ENCODE measurements at regions not wholly inside any gene's neighbourhood (a gene's known extent, or its start where the extent isn't known, plus 50 kb on each side); places are given as distances from the start of the nearest gene placed in this dataset.

GRCh38 chrX:27404366-27404765 lies 58.8 kb downstream of the PPP4R3C start:
- no peak for TF ChIP-seq EZH2phosphoT487 (conservative IDR thresholded peaks at IDR 0.05; ENCODE audit: low read length)
- TF ChIP-seq CTCF (IDR thresholded peaks at IDR 0.05; ENCODE audit: insufficient read depth, low read length, poor library complexity, severe bottlenecking): no peak
- no peaks in the 10 kb centered on the region for H3K27me3 ChIP-seq (ENCODE audit: low read length)
- no peaks in the 10 kb centered on the region for H3F3A ChIP-seq (ENCODE audit: insufficient read depth)
- no peak overlapping the region for H3K4me2 ChIP-seq (ENCODE audit: low read depth, low read length, poor library complexity, severe bottlenecking)
- H3K9me3 ChIP-seq (ENCODE audit: insufficient read depth, low read length): no peaks in the 10 kb centered on the region
- H4K20me1 ChIP-seq (ENCODE audit: low read depth, low read length): no peaks in the 10 kb centered on the region
- H3K36me3 ChIP-seq (ENCODE audit: low read length): no peaks in the 10 kb centered on the region
- no peak overlapping the region for H2AFZ ChIP-seq (ENCODE audit: low read depth, low read length, severe bottlenecking)
- H3K27ac ChIP-seq (ENCODE audit: low read depth, low read length): no peak overlapping the region
- no peak overlapping the region for H3K4me3 ChIP-seq (ENCODE audit: insufficient read depth, low read length, poor library complexity, severe bottlenecking)
- no peaks in the 10 kb centered on the region for H3K9me2 ChIP-seq (replicated peaks; ENCODE audit: insufficient read depth, low read length)
- H3K9ac ChIP-seq (ENCODE audit: low read length): no peak overlapping the region
- H3K79me2 ChIP-seq (ENCODE audit: insufficient read depth, low read length): no peaks in the 10 kb centered on the region

GRCh38 chrX:27399146-27399456 lies 64.0 kb downstream of the PPP4R3C start:
- Histone ChIP-seq H4K20me1 (ENCODE audit: low read depth, low read length) (no peaks in the 10 kb centered on the region), H3K27me3 (ENCODE audit: low read length) (no peaks in the 10 kb centered on the region), H2AFZ (ENCODE audit: low read depth, low read length, severe bottlenecking) (no peak overlapping the region), H3K4me3 (ENCODE audit: insufficient read depth, low read length, poor library complexity, severe bottlenecking) (no peak overlapping the region), H3K36me3 (ENCODE audit: low read length) (no peaks in the 10 kb centered on the region), H3K79me2 (ENCODE audit: insufficient read depth, low read length) (no peaks in the 10 kb centered on the region), H3K27ac (ENCODE audit: low read depth, low read length) (no peak overlapping the region), H3F3A (ENCODE audit: insufficient read depth) (no peaks in the 10 kb centered on the region), H3K9me2 (replicated peaks; ENCODE audit: insufficient read depth, low read length) (no peaks in the 10 kb centered on the region), H3K4me2 (ENCODE audit: low read depth, low read length, poor library complexity, severe bottlenecking) (no peak overlapping the region), H3K9ac (ENCODE audit: low read length) (no peak overlapping the region), H3K9me3 (ENCODE audit: insufficient read depth, low read length) (no peaks in the 10 kb centered on the region)
- TF ChIP-seq CTCF (IDR thresholded peaks at IDR 0.05; ENCODE audit: insufficient read depth, low read length, poor library complexity, severe bottlenecking) (no peak), EZH2phosphoT487 (conservative IDR thresholded peaks at IDR 0.05; ENCODE audit: low read length) (no peak)

- Histone ChIP-seq H3K9me3 (ENCODE audit: insufficient read depth, low read length) (no peaks in the 10 kb centered on the region), H2AFZ (ENCODE audit: low read depth, low read length, severe bottlenecking) (no peak overlapping the region), H3K27ac (ENCODE audit: low read depth, low read length) (no peak overlapping the region), H3K9me2 (replicated peaks; ENCODE audit: insufficient read depth, low read length) (no peaks in the 10 kb centered on the region), H3K36me3 (ENCODE audit: low read length) (no peaks in the 10 kb centered on the region), H3F3A (ENCODE audit: insufficient read depth) (no peaks in the 10 kb centered on the region), H3K27me3 (ENCODE audit: low read length) (no peaks in the 10 kb centered on the region), H3K4me2 (ENCODE audit: low read depth, low read length, poor library complexity, severe bottlenecking) (no peak overlapping the region), H3K79me2 (ENCODE audit: insufficient read depth, low read length) (no peaks in the 10 kb centered on the region), H3K4me3 (ENCODE audit: insufficient read depth, low read length, poor library complexity, severe bottlenecking) (no peak overlapping the region), H3K9ac (ENCODE audit: low read length) (no peak overlapping the region), H4K20me1 (ENCODE audit: low read depth, low read length) (no peaks in the 10 kb centered on the region)
- TF ChIP-seq CTCF (IDR thresholded peaks at IDR 0.05; ENCODE audit: insufficient read depth, low read length, poor library complexity, severe bottlenecking) (no peak), EZH2phosphoT487 (conservative IDR thresholded peaks at IDR 0.05; ENCODE audit: low read length) (no peak)
These were observed 71.5 kb downstream of the PPP4R3C start for GRCh38 chrX:27391623-27392022.

GRCh38 chrX:27381419-27381818 lies 81.7 kb downstream of the PPP4R3C start:
- H3K27me3 ChIP-seq (ENCODE audit: low read length): no peaks in the 10 kb centered on the region
- no peak for TF ChIP-seq EZH2phosphoT487 (conservative IDR thresholded peaks at IDR 0.05; ENCODE audit: low read length)
- TF ChIP-seq CTCF (IDR thresholded peaks at IDR 0.05; ENCODE audit: insufficient read depth, low read length, poor library complexity, severe bottlenecking): no peak
- H4K20me1 ChIP-seq (ENCODE audit: low read depth, low read length): no peaks in the 10 kb centered on the region
- no peaks in the 10 kb centered on the region for H3K9me3 ChIP-seq (ENCODE audit: insufficient read depth, low read length)
- H3K9ac ChIP-seq (ENCODE audit: low read length): no peak overlapping the region
- H3K4me2 ChIP-seq (ENCODE audit: low read depth, low read length, poor library complexity, severe bottlenecking): no peak overlapping the region
- H3F3A ChIP-seq (ENCODE audit: insufficient read depth): no peaks in the 10 kb centered on the region
- no peaks in the 10 kb centered on the region for H3K79me2 ChIP-seq (ENCODE audit: insufficient read depth, low read length)
- H3K27ac ChIP-seq (ENCODE audit: low read depth, low read length): no peak overlapping the region
- no peak overlapping the region for H3K4me3 ChIP-seq (ENCODE audit: insufficient read depth, low read length, poor library complexity, severe bottlenecking)
- no peaks in the 10 kb centered on the region for H3K36me3 ChIP-seq (ENCODE audit: low read length)
- H3K9me2 ChIP-seq (replicated peaks; ENCODE audit: insufficient read depth, low read length): no peaks in the 10 kb centered on the region
- no peak overlapping the region for H2AFZ ChIP-seq (ENCODE audit: low read depth, low read length, severe bottlenecking)

Measured in SU-DHL-6 (cell line).